HCT116 (cell line): ENCODE measurements at regions not wholly inside any gene's neighbourhood (a gene's known extent, or its start where the extent isn't known, plus 50 kb on each side); places are given as distances from the start of the nearest gene placed in this dataset.

Experiments
- ATAC-seq: fragments of 200-7000 bp; cut with Tn5 transposase; 2 replicates; pipeline ENCODE4 v1.9.1; 2020; ENCODE audit warnings: mild to moderate bottlenecking, moderate library complexity
- BruUV-seq: library from RNA; stranded (reverse); fragments of 400-500 nt; replicated peaks from 2 replicates; lab custom pipeline; 2021; lab: Mats Ljungman, UMichigan
- CTCF ChIA-PET: fragments of 300-600 bp; sonication (Branson Sonifier 250); formaldehyde crosslinking; loops from one replicate; lab custom pipeline; 2021; ENCODE audit warnings: antibody characterized with exemption; lab: Charles Lee
- POLR2A ChIA-PET: fragments of 300-600, 350-600 bp; sonication (Branson Sonifier 250); formaldehyde crosslinking; loops from one replicate; lab custom pipeline; 2021; ENCODE audit warnings: antibody characterized with exemption; lab: Charles Lee
- RAD21 ChIA-PET, 2 experiments: fragments of 300-600 bp; sonication (Branson Sonifier 250); formaldehyde crosslinking; loops; one replicate each; lab custom pipeline; 2023; ENCODE audit warnings: low total read pairs in 2 of 2; ENCODE audit not compliant: uncharacterized antibody in 2 of 2, unreplicated experiment in 2 of 2, low non-redundant PET in 1 of 2; lab: Charles Lee
- DNase-seq: peaks from one replicate; pipeline ENCODE4 v3.0.0-alpha.2; 2010; ENCODE audit warnings: low read depth, low spot score
- H2AFZ ChIP-seq: fragments of 200-600 bp; shearing (Covaris generic), sonication (generic); 2 replicates; pipeline ENCODE4 v1.6.1; 2017; ENCODE audit warnings: low read depth, mixed run types, mixed read lengths, antibody characterized with exemption, low read length; ENCODE audit not compliant: poor library complexity, severe bottlenecking
- H3K27ac ChIP-seq: 2 replicates; pipeline ENCODE4 v1.5.1; 2012; ENCODE audit warnings: low read depth, low read length
- H3K27me3 ChIP-seq: fragments of 200-600 bp; sonication (generic); 2 replicates; pipeline ENCODE4 v1.6.1; 2016; ENCODE audit warnings: mixed run types, low read length, mixed read lengths; ENCODE audit not compliant: insufficient read depth
- H3K36me3 ChIP-seq, 2 experiments: fragments of 200-500 bp in 1 of 2; fragments of 200-600 bp in 1 of 2; sonication (Bioruptor generic) in 1 of 2; sonication (generic) in 1 of 2; 2 replicates each; pipeline versions ENCODE4 v1.5.1 to v1.6.1; 2014 to 2016; ENCODE audit warnings: low read length in 2 of 2, inconsistent platforms in 1 of 2, mixed read lengths in 1 of 2, mixed run types in 1 of 2; ENCODE audit not compliant: insufficient read depth in 2 of 2, control insufficient read depth in 1 of 2
- H3K4me1 ChIP-seq, 2 experiments: fragments of 200-600 bp in 1 of 2; sonication (generic) in 1 of 2; 2 replicates each; pipeline versions ENCODE4 v1.5.1 to v1.6.1; 2012 to 2017; ENCODE audit warnings: low read length in 2 of 2, inconsistent platforms in 1 of 2, mild to moderate bottlenecking in 1 of 2, mixed read lengths in 1 of 2, mixed run types in 1 of 2, moderate library complexity in 1 of 2; ENCODE audit not compliant: insufficient read depth in 2 of 2, control insufficient read depth in 1 of 2
- H3K4me2 ChIP-seq: fragments of 200-600 bp; sonication (generic); 2 replicates; pipeline ENCODE4 v1.6.1; 2017; ENCODE audit warnings: mixed run types, low read length, mixed read lengths
- H3K4me3 ChIP-seq, 2 experiments: fragments of 200-600 bp in 1 of 2; sonication (generic) in 1 of 2; replicated peaks in 1 of 2; 2 replicates each; pipeline ENCODE4 v1.5.1; 2011 to 2016; ENCODE audit warnings: low read length in 2 of 2, control low read depth in 1 of 2, low read depth in 1 of 2, mild to moderate bottlenecking in 1 of 2, mixed read lengths in 1 of 2, mixed run types in 1 of 2
- H3K79me2 ChIP-seq: fragments of 200-600 bp; sonication (generic); 2 replicates; pipeline ENCODE4 v1.6.1; 2017; ENCODE audit warnings: mild to moderate bottlenecking, mixed run types, low read length, moderate library complexity, mixed read lengths; ENCODE audit not compliant: insufficient read depth
- H3K9ac ChIP-seq: fragments of 200-600 bp; sonication (generic); 2 replicates; pipeline ENCODE4 v1.6.1; 2016; ENCODE audit warnings: low read length, mixed read lengths
- H3K9me2 ChIP-seq: fragments of 200-600 bp; sonication (generic), shearing (Covaris generic); 2 replicates; pipeline ENCODE4 v1.6.1; 2017; ENCODE audit warnings: mixed run types, mild to moderate bottlenecking, moderate library complexity; ENCODE audit not compliant: insufficient read depth
- H3K9me3 ChIP-seq, 2 experiments: fragments of 200-500 bp in 1 of 2; fragments of 200-600 bp in 1 of 2; sonication (Bioruptor generic) in 1 of 2; sonication (generic) in 1 of 2; 2 replicates each; pipeline ENCODE4 v1.6.1; 2014 to 2017; ENCODE audit warnings: low read length in 2 of 2, mixed read lengths in 2 of 2, inconsistent platforms in 1 of 2, low read depth in 1 of 2, mild to moderate bottlenecking in 1 of 2, mixed run types in 1 of 2, moderate library complexity in 1 of 2; ENCODE audit not compliant: control insufficient read depth in 1 of 2, insufficient read depth in 1 of 2
- H4K20me1 ChIP-seq: fragments of 200-600 bp; sonication (generic), shearing (Covaris generic); 2 replicates; pipeline ENCODE4 v1.6.1; 2017; ENCODE audit warnings: mixed run types, mild to moderate bottlenecking, moderate library complexity; ENCODE audit not compliant: insufficient read depth
- CBX3 ChIP-seq: IDR thresholded peaks from 2 replicates; pipeline ENCODE4 v1.6.1; 2012; ENCODE audit warnings: low read depth
- CTCF ChIP-seq, 3 experiments: fragments of 200-600 bp in 1 of 3; sonication (generic) in 1 of 3; IDR thresholded peaks in 2 of 3; conservative IDR thresholded peaks in 1 of 3; 2 replicates each; pipeline ENCODE4 v1.5.1; 2012 to 2017; ENCODE audit warnings: low read depth in 2 of 3, low read length in 2 of 3, antibody characterized with exemption in 1 of 3, borderline replicate concordance in 1 of 3, control low read depth in 1 of 3, mild to moderate bottlenecking in 1 of 3, mixed read lengths in 1 of 3, mixed run types in 1 of 3, moderate library complexity in 1 of 3; ENCODE audit not compliant: insufficient read depth in 1 of 3
- EGR1 ChIP-seq: IDR thresholded peaks from 2 replicates; pipeline ENCODE4 v1.6.1; 2012; ENCODE audit warnings: low read depth
- EZH2 ChIP-seq: fragments of 200-600 bp; sonication (generic); IDR thresholded peaks from 2 replicates; pipeline ENCODE4 v1.6.1; 2017; ENCODE audit warnings: antibody characterized with exemption, mixed run types
- FOSL1 ChIP-seq: IDR thresholded peaks from 2 replicates; pipeline ENCODE4 v1.6.1; 2012; ENCODE audit warnings: low read depth
- JUND ChIP-seq: IDR thresholded peaks from 2 replicates; pipeline ENCODE4 v1.6.1; 2012
- POLR2A ChIP-seq: IDR thresholded peaks from 2 replicates; pipeline ENCODE4 v1.7.0; 2011; ENCODE audit warnings: borderline replicate concordance; ENCODE audit not compliant: insufficient read depth, insufficient read length; ENCODE audit errors: extremely low read depth
- POLR2AphosphoS5 ChIP-seq: IDR thresholded peaks from 2 replicates; pipeline ENCODE4 v1.6.1; 2011; ENCODE audit warnings: mild to moderate bottlenecking, low read depth, low read length, moderate library complexity
- RAD21 ChIP-seq: IDR thresholded peaks from 2 replicates; pipeline ENCODE4 v1.6.1; 2012; ENCODE audit warnings: low read depth, mild to moderate bottlenecking
- SIN3A ChIP-seq: IDR thresholded peaks from 2 replicates; pipeline ENCODE4 v1.6.1; 2012; ENCODE audit warnings: low read depth
- SP1 ChIP-seq: IDR thresholded peaks from 2 replicates; pipeline ENCODE4 v1.6.1; 2012; ENCODE audit warnings: low read depth
- SRF ChIP-seq: IDR thresholded peaks from 2 replicates; pipeline ENCODE4 v1.6.1; 2012; ENCODE audit warnings: low read depth
- YY1 ChIP-seq: IDR thresholded peaks from 2 replicates; pipeline ENCODE4 v1.6.1; 2011; ENCODE audit warnings: low read length, low read depth, moderate library complexity, mild to moderate bottlenecking; ENCODE audit not compliant: insufficient replicate concordance; ENCODE audit errors: extremely low read depth
- ZBTB33 ChIP-seq: IDR thresholded peaks from 2 replicates; pipeline ENCODE4 v1.6.1; 2011; ENCODE audit warnings: mild to moderate bottlenecking, low read length, moderate library complexity; ENCODE audit not compliant: insufficient replicate concordance; ENCODE audit errors: extremely low read depth
- ZFX ChIP-seq: fragments of 450-650 bp; IDR thresholded peaks from 2 replicates; pipeline ENCODE4 v1.6.1; 2017
- ZNF274 ChIP-seq: fragments of 200-500 bp; sonication (Bioruptor generic); IDR thresholded peaks from 2 replicates; pipeline ENCODE4 v1.6.1; 2014; ENCODE audit warnings: mild to moderate bottlenecking, low read depth, low read length, inconsistent platforms
- intact Hi-C: fragments of 100-400 bp; cut with micrococcal nuclease; formaldehyde crosslinking; loops from 2 replicates; pipeline ENCODE4 v1.10.0; 2022
- TF ChIP-seq, protein P1 (sequence below): IDR thresholded peaks from 2 replicates; pipeline ENCODE4 v1.6.1; 2012; ENCODE audit warnings: low read depth
- TF ChIP-seq, protein P2 (sequence below): IDR thresholded peaks from 2 replicates; pipeline ENCODE4 v1.6.1; 2012

DNA sequence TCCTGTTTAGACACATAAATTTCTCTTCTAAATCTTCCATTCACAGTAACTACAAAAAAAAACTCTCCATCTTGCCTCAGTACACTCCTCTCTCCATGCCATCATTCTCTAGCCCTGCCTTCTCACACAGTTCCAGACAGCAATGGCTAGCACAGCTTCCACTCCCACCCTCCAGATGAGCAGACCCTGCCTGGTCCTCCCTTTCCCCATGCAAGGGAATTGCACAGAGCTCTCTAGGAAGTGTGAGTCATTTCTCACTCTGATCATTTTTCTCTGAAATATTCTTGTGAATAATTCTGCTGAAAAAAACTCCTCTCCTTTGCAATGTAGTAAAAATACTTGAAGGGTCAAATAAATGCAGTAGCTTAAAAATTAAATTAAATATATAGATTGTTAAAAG lies 170.6 kb downstream of the BMP4 start:
- intact Hi-C loops = no loop called here
- ChIA-PET POLR2A (no interaction called here), CTCF (no interaction called here), RAD21 (no interaction called here)
- H3K9me2 ChIP-seq = no peaks in the 10 kb centered on the region
- H3K27ac ChIP-seq = no peak overlapping the region
- H3K9ac ChIP-seq = no peak overlapping the region
- no peaks in the 10 kb centered on the region for H3K27me3 ChIP-seq
- no peaks in the 10 kb centered on the region for H3K36me3 ChIP-seq
- no peak for ATAC-seq
- H3K4me2 ChIP-seq = no peak overlapping the region
- TF ChIP-seq EGR1 (no peak), SRF (no peak), SP1 (no peak), POLR2A (no peak), FOSL1 (no peak), CBX3 (no peak), JUND (no peak), POLR2AphosphoS5 (no peak), RAD21 (no peak), ZBTB33 (no peak), ZNF274 (no peak), EZH2 (no peak), CTCF (IDR thresholded peaks at IDR 0.05 in 2 of 3, conservative IDR thresholded peaks at IDR 0.05 in 1 of 3; ENCODE audit: borderline replicate concordance in 1 of 3, insufficient read depth in 1 of 3, low read depth in 2 of 3, low read length in 2 of 3) (no peak), YY1 (no peak), SIN3A (no peak), ZFX (no peak)
- TF ChIP-seq, protein P1, sequence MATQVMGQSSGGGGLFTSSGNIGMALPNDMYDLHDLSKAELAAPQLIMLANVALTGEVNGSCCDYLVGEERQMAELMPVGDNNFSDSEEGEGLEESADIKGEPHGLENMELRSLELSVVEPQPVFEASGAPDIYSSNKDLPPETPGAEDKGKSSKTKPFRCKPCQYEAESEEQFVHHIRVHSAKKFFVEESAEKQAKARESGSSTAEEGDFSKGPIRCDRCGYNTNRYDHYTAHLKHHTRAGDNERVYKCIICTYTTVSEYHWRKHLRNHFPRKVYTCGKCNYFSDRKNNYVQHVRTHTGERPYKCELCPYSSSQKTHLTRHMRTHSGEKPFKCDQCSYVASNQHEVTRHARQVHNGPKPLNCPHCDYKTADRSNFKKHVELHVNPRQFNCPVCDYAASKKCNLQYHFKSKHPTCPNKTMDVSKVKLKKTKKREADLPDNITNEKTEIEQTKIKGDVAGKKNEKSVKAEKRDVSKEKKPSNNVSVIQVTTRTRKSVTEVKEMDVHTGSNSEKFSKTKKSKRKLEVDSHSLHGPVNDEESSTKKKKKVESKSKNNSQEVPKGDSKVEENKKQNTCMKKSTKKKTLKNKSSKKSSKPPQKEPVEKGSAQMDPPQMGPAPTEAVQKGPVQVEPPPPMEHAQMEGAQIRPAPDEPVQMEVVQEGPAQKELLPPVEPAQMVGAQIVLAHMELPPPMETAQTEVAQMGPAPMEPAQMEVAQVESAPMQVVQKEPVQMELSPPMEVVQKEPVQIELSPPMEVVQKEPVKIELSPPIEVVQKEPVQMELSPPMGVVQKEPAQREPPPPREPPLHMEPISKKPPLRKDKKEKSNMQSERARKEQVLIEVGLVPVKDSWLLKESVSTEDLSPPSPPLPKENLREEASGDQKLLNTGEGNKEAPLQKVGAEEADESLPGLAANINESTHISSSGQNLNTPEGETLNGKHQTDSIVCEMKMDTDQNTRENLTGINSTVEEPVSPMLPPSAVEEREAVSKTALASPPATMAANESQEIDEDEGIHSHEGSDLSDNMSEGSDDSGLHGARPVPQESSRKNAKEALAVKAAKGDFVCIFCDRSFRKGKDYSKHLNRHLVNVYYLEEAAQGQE = no peak
- TF ChIP-seq, protein P2, sequence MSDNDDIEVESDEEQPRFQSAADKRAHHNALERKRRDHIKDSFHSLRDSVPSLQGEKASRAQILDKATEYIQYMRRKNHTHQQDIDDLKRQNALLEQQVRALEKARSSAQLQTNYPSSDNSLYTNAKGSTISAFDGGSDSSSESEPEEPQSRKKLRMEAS = no peak
- H3K4me3 ChIP-seq = no peak overlapping the region
- DNase-seq = no peak
- no TSS peak for BruUV-seq
- no peak overlapping the region for H2AFZ ChIP-seq
- no peaks in the 10 kb centered on the region for H3K9me3 ChIP-seq
- H3K4me1 ChIP-seq = 0 out of 4 replicates have a peak, but pooled peaks cover 0 to under 1% of the 10 kb centered on the region in 2 experiments
- no peaks in the 10 kb centered on the region; the same call in 1 of the 2 replicates for H3K79me2 ChIP-seq
- H4K20me1 ChIP-seq = no peaks in the 10 kb centered on the region
